GM23338 (cell line): ENCODE measurements at regions not wholly inside any gene's neighbourhood (a gene's known extent, or its start where the extent isn't known, plus 50 kb on each side); places are given as distances from the start of the nearest gene placed in this dataset.

ENCODE experiments used
- ATAC-seq: fragments of 200-7000 bp; cut with Tn5 transposase; 3 replicates; pipeline ENCODE4 v1.9.1; 2020
- DNase-seq: peaks from one replicate; pipeline ENCODE4 v3.0.0-alpha.2; 2015; ENCODE audit warnings: low spot score
- H2AFZ ChIP-seq: fragments of 200-600 bp; sonication (generic); 2 replicates; pipeline ENCODE4 v1.8.0; 2016; ENCODE audit warnings: antibody characterized with exemption, mild to moderate bottlenecking, moderate library complexity
- H3F3A ChIP-seq: fragments of 200-600 bp; sonication (generic); replicated peaks from 2 replicates; pipeline ENCODE4 v1.8.0; 2017; ENCODE audit warnings: antibody characterized with exemption, mixed run types, low read depth
- H3K27ac ChIP-seq: fragments of 200-600 bp; sonication (generic); 2 replicates; pipeline ENCODE4 v1.6.1; 2016; ENCODE audit warnings: low read depth
- H3K27me3 ChIP-seq: fragments of 200-600 bp; sonication (generic); 2 replicates; pipeline ENCODE4 v1.8.0; 2016; ENCODE audit warnings: mild to moderate bottlenecking, mixed run types, moderate library complexity; ENCODE audit not compliant: insufficient read depth
- H3K36me3 ChIP-seq: fragments of 200-600 bp; sonication (generic); 2 replicates; pipeline ENCODE4 v1.8.0; 2016; ENCODE audit warnings: mild to moderate bottlenecking; ENCODE audit not compliant: insufficient read depth
- H3K4me1 ChIP-seq: fragments of 200-600 bp; sonication (generic); 2 replicates; pipeline ENCODE4 v1.8.0; 2016; ENCODE audit warnings: mild to moderate bottlenecking, moderate library complexity; ENCODE audit not compliant: insufficient read depth
- H3K4me2 ChIP-seq: fragments of 200-600 bp; sonication (generic); 2 replicates; pipeline ENCODE4 v1.7.1; 2017; ENCODE audit warnings: mixed run types
- H3K4me3 ChIP-seq: fragments of 200-600 bp; sonication (generic); 2 replicates; pipeline ENCODE4 v1.6.1; 2016; ENCODE audit warnings: mixed run types
- H3K79me2 ChIP-seq: fragments of 200-600 bp; sonication (generic); replicated peaks from 2 replicates; pipeline ENCODE4 v1.8.0; 2017; ENCODE audit warnings: mild to moderate bottlenecking; ENCODE audit not compliant: insufficient read depth
- H3K9me2 ChIP-seq: fragments of 200-600 bp; sonication (generic); 2 replicates; pipeline ENCODE4 v1.8.0; 2017; ENCODE audit not compliant: insufficient read depth
- H4K20me1 ChIP-seq: fragments of 200-600 bp; sonication (generic); replicated peaks from 2 replicates; pipeline ENCODE4 v1.8.0; 2017; ENCODE audit warnings: mild to moderate bottlenecking; ENCODE audit not compliant: insufficient read depth
- H3K27ac Mint-ChIP-seq: 2 replicates; pipeline ENCODE4 v1.8.0; 2020; ENCODE audit warnings: inconsistent platforms, mild to moderate bottlenecking, moderate library complexity, mixed read lengths
- H3K27me3 Mint-ChIP-seq: 3 replicates; pipeline ENCODE4 v1.8.0; 2022; ENCODE audit warnings: low read depth, mild to moderate bottlenecking, moderate library complexity, mixed read lengths, inconsistent platforms; ENCODE audit not compliant: insufficient read depth, poor library complexity
- H3K36me3 Mint-ChIP-seq: 3 replicates; pipeline ENCODE4 v1.8.0; 2021; ENCODE audit warnings: low read depth, mild to moderate bottlenecking, inconsistent platforms, moderate library complexity, mixed read lengths
- H3K4me1 Mint-ChIP-seq: 3 replicates; pipeline ENCODE4 v1.8.0; 2020; ENCODE audit warnings: mild to moderate bottlenecking, inconsistent platforms, mixed read lengths
- H3K4me3 Mint-ChIP-seq: 3 replicates; pipeline ENCODE4 v1.8.0; 2021; ENCODE audit warnings: moderate library complexity, mild to moderate bottlenecking, inconsistent platforms, mixed read lengths
- H3K9me3 Mint-ChIP-seq: 3 replicates; pipeline ENCODE4 v1.8.0; 2020; ENCODE audit warnings: moderate library complexity, mild to moderate bottlenecking, inconsistent platforms, mixed read lengths
- CREB1 ChIP-seq: fragments of 250-450 bp; sonication (Bioruptor Pico); IDR thresholded peaks from 2 replicates; pipeline ENCODE4 v1.5.0; 2020; ENCODE audit warnings: low read depth, mild to moderate bottlenecking, moderate library complexity
- CTCF ChIP-seq, 2 experiments: fragments of 200-600 bp in 1 of 2; sonication (generic) in 1 of 2; conservative IDR thresholded peaks; 2 replicates each; pipeline versions ENCODE4 v1.5.1 to v1.6.1; 2016 to 2017; ENCODE audit warnings: antibody characterized with exemption in 2 of 2, low read depth in 2 of 2, mild to moderate bottlenecking in 2 of 2, moderate library complexity in 1 of 2
- EZH2 ChIP-seq: fragments of 200-600 bp; sonication (generic); IDR thresholded peaks from one replicate; pipeline ENCODE4 v1.8.0; 2017; ENCODE audit warnings: antibody characterized with exemption, mild to moderate bottlenecking, low read depth; ENCODE audit not compliant: unreplicated experiment
- EZH2phosphoT487 ChIP-seq: fragments of 200-600 bp; sonication (generic); IDR thresholded peaks from one replicate; pipeline ENCODE4 v1.8.1; 2018; ENCODE audit warnings: antibody characterized with exemption; ENCODE audit not compliant: unreplicated experiment
- JUNB ChIP-seq: IDR thresholded peaks from one replicate; pipeline ENCODE4 v1.6.1; 2016; ENCODE audit warnings: antibody characterized with exemption; ENCODE audit not compliant: unreplicated experiment
- NANOG ChIP-seq: IDR thresholded peaks from 2 replicates; pipeline ENCODE4 v1.6.1; 2016; ENCODE audit warnings: antibody characterized with exemption, borderline replicate concordance
- POLR2AphosphoS5 ChIP-seq: IDR thresholded peaks from 2 replicates; pipeline ENCODE4 v1.6.1; 2016; ENCODE audit warnings: antibody characterized with exemption, low read depth
- STAT1 ChIP-seq: IDR thresholded peaks from one replicate; pipeline ENCODE4 v1.6.1; 2016; ENCODE audit warnings: antibody characterized with exemption; ENCODE audit not compliant: unreplicated experiment
- ZNF114 ChIP-seq: fragments of 250-450 bp; sonication (Bioruptor Pico); IDR thresholded peaks from 2 replicates; pipeline ENCODE4 v1.5.0; 2020; ENCODE audit warnings: mild to moderate bottlenecking, moderate library complexity
- ZNF331 ChIP-seq: fragments of 250-450 bp; sonication (Bioruptor Pico); IDR thresholded peaks from 2 replicates; pipeline ENCODE4 v1.5.0; 2020; ENCODE audit warnings: low read depth, mild to moderate bottlenecking, moderate library complexity
- ZNF462 ChIP-seq: fragments of 250-450 bp; sonication (Bioruptor Pico); IDR thresholded peaks from 2 replicates; pipeline ENCODE4 v1.5.0; 2020; ENCODE audit warnings: mild to moderate bottlenecking, moderate library complexity
- TF ChIP-seq, protein P1 (sequence below): IDR thresholded peaks from 2 replicates; pipeline ENCODE4 v1.6.1; 2016; ENCODE audit warnings: antibody characterized with exemption
- TF ChIP-seq, protein P2 (sequence below): IDR thresholded peaks from one replicate; pipeline ENCODE4 v1.6.1; 2018; ENCODE audit warnings: antibody characterized with exemption; ENCODE audit not compliant: unreplicated experiment

GRCh38 chr11:46210133-46210636 is 67.3 kb upstream of the CREB3L1 start:
- Mint-ChIP-seq H3K4me1 (peaks cover 4% of the 10 kb centered on the region), H3K4me3 (no peak overlapping the region), H3K27me3 (peaks cover 2% of the 10 kb centered on the region), H3K36me3 (no peaks in the 10 kb centered on the region), H3K27ac (no peak overlapping the region), H3K9me3 (no peaks in the 10 kb centered on the region)
- TF ChIP-seq STAT1 (no peak), ZNF462 (no peak), POLR2AphosphoS5 (no peak), EZH2 (no peak), CREB1 (CRISPR knock-in tag) (no peak), JUNB (no peak), NANOG (no peak), ZNF331 (CRISPR knock-in tag) (no peak), EZH2phosphoT487 (no peak), CTCF (conservative IDR thresholded peaks at IDR 0.05; ENCODE audit: low read depth in 2 of 2) (no peak), ZNF114 (CRISPR knock-in tag) (no peak)
- TF ChIP-seq, protein P1, sequence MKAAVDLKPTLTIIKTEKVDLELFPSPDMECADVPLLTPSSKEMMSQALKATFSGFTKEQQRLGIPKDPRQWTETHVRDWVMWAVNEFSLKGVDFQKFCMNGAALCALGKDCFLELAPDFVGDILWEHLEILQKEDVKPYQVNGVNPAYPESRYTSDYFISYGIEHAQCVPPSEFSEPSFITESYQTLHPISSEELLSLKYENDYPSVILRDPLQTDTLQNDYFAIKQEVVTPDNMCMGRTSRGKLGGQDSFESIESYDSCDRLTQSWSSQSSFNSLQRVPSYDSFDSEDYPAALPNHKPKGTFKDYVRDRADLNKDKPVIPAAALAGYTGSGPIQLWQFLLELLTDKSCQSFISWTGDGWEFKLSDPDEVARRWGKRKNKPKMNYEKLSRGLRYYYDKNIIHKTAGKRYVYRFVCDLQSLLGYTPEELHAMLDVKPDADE, result no peak
- TF ChIP-seq, protein P2, sequence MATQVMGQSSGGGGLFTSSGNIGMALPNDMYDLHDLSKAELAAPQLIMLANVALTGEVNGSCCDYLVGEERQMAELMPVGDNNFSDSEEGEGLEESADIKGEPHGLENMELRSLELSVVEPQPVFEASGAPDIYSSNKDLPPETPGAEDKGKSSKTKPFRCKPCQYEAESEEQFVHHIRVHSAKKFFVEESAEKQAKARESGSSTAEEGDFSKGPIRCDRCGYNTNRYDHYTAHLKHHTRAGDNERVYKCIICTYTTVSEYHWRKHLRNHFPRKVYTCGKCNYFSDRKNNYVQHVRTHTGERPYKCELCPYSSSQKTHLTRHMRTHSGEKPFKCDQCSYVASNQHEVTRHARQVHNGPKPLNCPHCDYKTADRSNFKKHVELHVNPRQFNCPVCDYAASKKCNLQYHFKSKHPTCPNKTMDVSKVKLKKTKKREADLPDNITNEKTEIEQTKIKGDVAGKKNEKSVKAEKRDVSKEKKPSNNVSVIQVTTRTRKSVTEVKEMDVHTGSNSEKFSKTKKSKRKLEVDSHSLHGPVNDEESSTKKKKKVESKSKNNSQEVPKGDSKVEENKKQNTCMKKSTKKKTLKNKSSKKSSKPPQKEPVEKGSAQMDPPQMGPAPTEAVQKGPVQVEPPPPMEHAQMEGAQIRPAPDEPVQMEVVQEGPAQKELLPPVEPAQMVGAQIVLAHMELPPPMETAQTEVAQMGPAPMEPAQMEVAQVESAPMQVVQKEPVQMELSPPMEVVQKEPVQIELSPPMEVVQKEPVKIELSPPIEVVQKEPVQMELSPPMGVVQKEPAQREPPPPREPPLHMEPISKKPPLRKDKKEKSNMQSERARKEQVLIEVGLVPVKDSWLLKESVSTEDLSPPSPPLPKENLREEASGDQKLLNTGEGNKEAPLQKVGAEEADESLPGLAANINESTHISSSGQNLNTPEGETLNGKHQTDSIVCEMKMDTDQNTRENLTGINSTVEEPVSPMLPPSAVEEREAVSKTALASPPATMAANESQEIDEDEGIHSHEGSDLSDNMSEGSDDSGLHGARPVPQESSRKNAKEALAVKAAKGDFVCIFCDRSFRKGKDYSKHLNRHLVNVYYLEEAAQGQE, result no peak
- Histone ChIP-seq H3K4me1 (no peaks in the 10 kb centered on the region; the same call in 1 of the 2 replicates), H3K4me3 (no peak overlapping the region), H4K20me1 (no peaks in the 10 kb centered on the region), H3K27ac (no peak overlapping the region), H3K79me2 (no peaks in the 10 kb centered on the region), H3F3A (no peaks in the 10 kb centered on the region), H2AFZ (peak overlapping the region; percentile 88), H3K9me2 (no peaks in the 10 kb centered on the region), H3K27me3 (no peaks in the 10 kb centered on the region), H3K4me2 (no peak overlapping the region), H3K36me3 (no peaks in the 10 kb centered on the region)
- DNase-seq (no peak), ATAC-seq (no peak)
